Adipocyte (in vitro differentiated cells): ENCODE measurements at regions not wholly inside any gene's neighbourhood (a gene's known extent, or its start where the extent isn't known, plus 50 kb on each side); places are given as distances from the start of the nearest gene placed in this dataset.
"Not testable (repeated sequence)": the region's sequence is repeated elsewhere in the genome, so short reads cannot be mapped to it uniquely, and the experiment has no call there.

ENCODE experiments used
- DNase-seq: peaks from one replicate; pipeline ENCODE4 v3.0.0-alpha.2; 2015; ENCODE audit warnings: low read depth
- H3K27me3 ChIP-seq: replicated peaks from 2 replicates; pipeline ENCODE4 v1.7.0; 2013; ENCODE audit warnings: mild to moderate bottlenecking, low read length, moderate library complexity; ENCODE audit not compliant: control insufficient read depth, insufficient read depth
- H3K36me3 ChIP-seq: 2 replicates; pipeline ENCODE4 v1.7.0; 2013; ENCODE audit warnings: low read length, mild to moderate bottlenecking, moderate library complexity; ENCODE audit not compliant: control insufficient read depth, insufficient read depth, severe bottlenecking
- H3K4me1 ChIP-seq: 2 replicates; pipeline ENCODE4 v1.7.0; 2013; ENCODE audit warnings: mild to moderate bottlenecking, low read length, moderate library complexity; ENCODE audit not compliant: control insufficient read depth, insufficient read depth
- H3K4me3 ChIP-seq: 2 replicates; pipeline ENCODE4 v1.7.0; 2013; ENCODE audit warnings: mild to moderate bottlenecking, low read length, moderate library complexity
- H3K9ac ChIP-seq: 2 replicates; pipeline ENCODE4 v1.7.0; 2013; ENCODE audit warnings: mild to moderate bottlenecking, low read length, moderate library complexity
- H3K9me3 ChIP-seq: 2 replicates; pipeline ENCODE4 v1.7.0; 2013; ENCODE audit warnings: mild to moderate bottlenecking, low read length, moderate library complexity; ENCODE audit not compliant: control insufficient read depth

GRCh38 chr2:173553593-173553992, 198.9 kb downstream of the CDCA7 start:
- Histone ChIP-seq H3K4me3 (no peak overlapping the region), H3K4me1 (no peaks in the 10 kb centered on the region), H3K27me3 (peaks cover 25% of the 10 kb centered on the region), H3K36me3 (no peaks in the 10 kb centered on the region), H3K9me3 (no peaks in the 10 kb centered on the region), H3K9ac (no peak overlapping the region)
- peak; percentile 51 for DNase-seq

GRCh38 chr2:173555833-173556232, 201.2 kb downstream of the CDCA7 start:
- H3K4me1 ChIP-seq = no peaks in the 10 kb centered on the region
- no peak overlapping the region for H3K9ac ChIP-seq
- H3K9me3 ChIP-seq = no peaks in the 10 kb centered on the region
- H3K36me3 ChIP-seq = no peaks in the 10 kb centered on the region
- H3K4me3 ChIP-seq = no peak overlapping the region
- DNase-seq = peak; percentile 61
- H3K27me3 ChIP-seq = peaks cover 31% of the 10 kb centered on the region

GRCh38 chr2:173556816-173557215, 202.1 kb downstream of the CDCA7 start:
- Histone ChIP-seq H3K9me3 (no peaks in the 10 kb centered on the region), H3K27me3 (peaks cover 32% of the 10 kb centered on the region), H3K36me3 (no peaks in the 10 kb centered on the region), H3K4me3 (no peak overlapping the region), H3K4me1 (no peaks in the 10 kb centered on the region), H3K9ac (no peak overlapping the region)
- DNase-seq = no peak

GRCh38 chr2:173557497-173557896, 202.8 kb downstream of the CDCA7 start:
- Histone ChIP-seq H3K9me3 (peaks cover 3% of the 10 kb centered on the region), H3K27me3 (peaks cover 32% of the 10 kb centered on the region), H3K4me3 (no peak overlapping the region), H3K4me1 (no peaks in the 10 kb centered on the region), H3K36me3 (no peaks in the 10 kb centered on the region), H3K9ac (no peak overlapping the region)
- DNase-seq = no peak

GRCh38 chr2:173567493-173567892, 212.8 kb downstream of the CDCA7 start:
- Histone ChIP-seq H3K9ac (no peak overlapping the region), H3K4me1 (peaks cover 7% of the 10 kb centered on the region), H3K4me3 (no peak overlapping the region), H3K27me3 (no peaks in the 10 kb centered on the region), H3K9me3 (no peaks in the 10 kb centered on the region), H3K36me3 (no peaks in the 10 kb centered on the region)
- no peak for DNase-seq

GRCh38 chr2:173568054-173568453, 213.4 kb downstream of the CDCA7 start:
- Histone ChIP-seq H3K4me1 (peaks cover 7% of the 10 kb centered on the region), H3K27me3 (no peaks in the 10 kb centered on the region), H3K9me3 (no peaks in the 10 kb centered on the region), H3K4me3 (no peak overlapping the region), H3K9ac (no peak overlapping the region), H3K36me3 (no peaks in the 10 kb centered on the region)
- DNase-seq = no peak

GRCh38 chr2:173571021-173571821, 216.5 kb downstream of the CDCA7 start:
- Histone ChIP-seq H3K4me3 (no peak overlapping the region), H3K9me3 (no peaks in the 10 kb centered on the region), H3K36me3 (no peaks in the 10 kb centered on the region), H3K27me3 (no peaks in the 10 kb centered on the region), H3K4me1 (peaks cover 13% of the 10 kb centered on the region), H3K9ac (no peak overlapping the region)
- DNase-seq = peak; percentile 40

- no peaks in the 10 kb centered on the region for H3K9me3 ChIP-seq
- no peaks in the 10 kb centered on the region for H3K36me3 ChIP-seq
- H3K27me3 ChIP-seq = no peaks in the 10 kb centered on the region
- DNase-seq = no peak
- no peak overlapping the region for H3K4me3 ChIP-seq
- H3K4me1 ChIP-seq = peaks cover 13% of the 10 kb centered on the region
- no peak overlapping the region for H3K9ac ChIP-seq
These were observed 217.4 kb downstream of the CDCA7 start for GRCh38 chr2:173571887-173572680.

- no peaks in the 10 kb centered on the region for H3K9me3 ChIP-seq
- no peaks in the 10 kb centered on the region for H3K27me3 ChIP-seq
- H3K4me1 ChIP-seq = peaks cover 13% of the 10 kb centered on the region
- DNase-seq = no peak
- H3K4me3 ChIP-seq = no peak overlapping the region
- no peak overlapping the region for H3K9ac ChIP-seq
- H3K36me3 ChIP-seq = no peaks in the 10 kb centered on the region
These were observed 218.2 kb downstream of the CDCA7 start for GRCh38 chr2:173572848-173573247.

GRCh38 chr2:173573782-173574181, 219.1 kb downstream of the CDCA7 start:
- peaks cover 13% of the 10 kb centered on the region for H3K4me1 ChIP-seq
- H3K27me3 ChIP-seq, H3K9ac ChIP-seq, DNase-seq, H3K36me3 ChIP-seq, H3K9me3 ChIP-seq, H3K4me3 ChIP-seq: not testable (repeated sequence)

- Histone ChIP-seq H3K27me3 (no peaks in the 10 kb centered on the region), H3K36me3 (no peaks in the 10 kb centered on the region), H3K9me3 (no peaks in the 10 kb centered on the region), H3K4me1 (peaks cover 13% of the 10 kb centered on the region), H3K4me3 (no peak overlapping the region), H3K9ac (no peak overlapping the region)
- DNase-seq = peak; percentile 19
These were observed 219.8 kb downstream of the CDCA7 start for GRCh38 chr2:173574324-173575112.
